Spleen (tissue), 7 donors: ENCODE measurements at regions not wholly inside any gene's neighbourhood (a gene's known extent, or its start where the extent isn't known, plus 50 kb on each side); places are given as distances from the start of the nearest gene placed in this dataset.

Experiments
- POLR2A ChIP-seq, 3 donors: fragments of 450-650 bp; IDR thresholded peaks; one replicate each; pipeline ENCODE4 v1.5.1; 2017; ENCODE audit warnings: antibody characterized with exemption in 3 of 3, mild to moderate bottlenecking in 1 of 3
- POLR2AphosphoS5 ChIP-seq, 3 donors: sonication (generic); formaldehyde crosslinking; IDR thresholded peaks; one replicate each; pipeline ENCODE4 v1.5.1; 2017; ENCODE audit warnings: antibody characterized with exemption in 3 of 3
- TF ChIP-seq, protein P1 (sequence below), 11 experiments: fragments of 200-600 bp in 7 of 11; fragments of 450-650 bp in 4 of 11; sonication (generic) in 4 of 11; IDR thresholded peaks in 8 of 11; conservative IDR thresholded peaks in 3 of 11; 1 replicate in 7 of 11; 2 replicates in 4 of 11; pipeline versions ENCODE4 v1.4.0 to v1.8.0; 2016 to 2021; ENCODE audit warnings: antibody characterized with exemption in 11 of 11, inconsistent platforms in 4 of 11, mild to moderate bottlenecking in 1 of 11
- donor health status: DM: no; HTN: no; CAD: no; lungs with moderate emphysema.
- donor health status: DM: no; HTN: no; CAD: no.
- donor health status: DM: no; HTN: no; CAD: no.

DNA sequence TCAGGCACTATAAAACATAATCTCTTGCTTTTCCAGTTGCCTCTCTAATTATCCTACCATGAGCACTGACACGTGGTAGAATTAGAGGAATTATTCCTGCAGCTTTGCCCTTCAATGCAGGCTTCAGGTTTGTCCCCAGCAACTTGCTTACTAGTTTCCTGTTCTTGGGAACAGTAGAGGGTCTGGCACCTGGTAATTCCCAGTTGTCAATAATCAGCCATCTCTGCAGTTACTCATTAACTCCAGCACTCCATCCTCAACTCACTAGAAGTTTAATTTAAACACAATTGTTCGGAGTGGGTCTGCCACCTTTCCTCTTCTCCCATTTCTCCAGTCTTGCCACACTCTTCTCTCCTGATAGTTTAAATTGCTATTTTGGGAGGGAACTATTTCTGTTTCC lies 324.3 kb upstream of the KIAA1217 start:
- no peak for TF ChIP-seq POLR2AphosphoS5 (IDR thresholded peaks at IDR 0.05)
- TF ChIP-seq, protein P1, sequence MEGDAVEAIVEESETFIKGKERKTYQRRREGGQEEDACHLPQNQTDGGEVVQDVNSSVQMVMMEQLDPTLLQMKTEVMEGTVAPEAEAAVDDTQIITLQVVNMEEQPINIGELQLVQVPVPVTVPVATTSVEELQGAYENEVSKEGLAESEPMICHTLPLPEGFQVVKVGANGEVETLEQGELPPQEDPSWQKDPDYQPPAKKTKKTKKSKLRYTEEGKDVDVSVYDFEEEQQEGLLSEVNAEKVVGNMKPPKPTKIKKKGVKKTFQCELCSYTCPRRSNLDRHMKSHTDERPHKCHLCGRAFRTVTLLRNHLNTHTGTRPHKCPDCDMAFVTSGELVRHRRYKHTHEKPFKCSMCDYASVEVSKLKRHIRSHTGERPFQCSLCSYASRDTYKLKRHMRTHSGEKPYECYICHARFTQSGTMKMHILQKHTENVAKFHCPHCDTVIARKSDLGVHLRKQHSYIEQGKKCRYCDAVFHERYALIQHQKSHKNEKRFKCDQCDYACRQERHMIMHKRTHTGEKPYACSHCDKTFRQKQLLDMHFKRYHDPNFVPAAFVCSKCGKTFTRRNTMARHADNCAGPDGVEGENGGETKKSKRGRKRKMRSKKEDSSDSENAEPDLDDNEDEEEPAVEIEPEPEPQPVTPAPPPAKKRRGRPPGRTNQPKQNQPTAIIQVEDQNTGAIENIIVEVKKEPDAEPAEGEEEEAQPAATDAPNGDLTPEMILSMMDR (IDR thresholded peaks at IDR 0.05 in 8 of 11, conservative IDR thresholded peaks at IDR 0.05 in 3 of 11): no peak
- TF ChIP-seq POLR2A (IDR thresholded peaks at IDR 0.05): no peak
